HG03521 (cell line): ENCODE measurements at regions not wholly inside any gene's neighbourhood (a gene's known extent, or its start where the extent isn't known, plus 50 kb on each side); places are given as distances from the start of the nearest gene placed in this dataset.
"Not testable (repeated sequence)": the region's sequence is repeated elsewhere in the genome, so short reads cannot be mapped to it uniquely, and the experiment has no call there.

Experiments used
- ATAC-seq: cut with Tn5 transposase; IDR thresholded peaks from one replicate; pipeline ENCODE4 v1.9.1; 2021; ENCODE audit warnings: mild to moderate bottlenecking, moderate library complexity; ENCODE audit not compliant: unreplicated experiment

- not testable (repeated sequence) for ATAC-seq
Measured at GRCh38 chr10:22467393-22467792, 122.1 kb downstream of the SPAG6 start.

DNA sequence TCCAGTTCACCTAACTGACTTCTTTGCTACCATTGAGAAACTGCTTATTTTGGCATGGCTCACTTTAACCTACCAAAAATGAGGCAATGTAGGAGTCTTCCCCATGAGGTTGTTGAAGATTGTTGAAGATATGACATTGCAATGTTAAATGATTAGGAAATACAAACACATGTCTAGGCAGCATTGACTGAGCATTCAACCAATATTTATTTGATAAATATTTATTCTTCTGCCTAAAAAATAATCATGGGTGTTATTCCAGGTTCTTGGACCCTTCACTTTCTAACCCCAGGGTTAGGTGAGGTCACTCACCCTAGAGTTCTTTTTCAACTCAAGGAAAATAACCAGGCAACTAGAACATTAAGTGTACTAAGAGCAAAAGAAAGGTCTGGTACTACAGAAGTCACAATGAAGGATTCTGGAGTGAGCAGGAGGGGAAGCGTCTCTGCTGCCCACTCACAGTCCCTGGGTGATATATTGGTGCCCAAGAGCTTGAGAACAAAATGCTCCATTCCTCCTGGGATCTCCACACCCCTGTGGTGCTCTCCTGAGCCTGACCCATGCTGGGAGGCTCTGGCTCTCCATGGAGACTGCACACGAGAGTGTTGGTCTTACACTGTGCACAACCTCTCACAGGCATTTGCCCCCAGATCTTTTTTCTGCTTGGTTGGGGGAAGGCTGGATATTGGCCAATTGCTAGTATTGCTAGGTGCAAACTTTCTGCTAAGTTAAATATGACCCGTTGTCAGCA lies 123.4 kb downstream of the SPAG6 start:
- ATAC-seq, result no peak

DNA sequence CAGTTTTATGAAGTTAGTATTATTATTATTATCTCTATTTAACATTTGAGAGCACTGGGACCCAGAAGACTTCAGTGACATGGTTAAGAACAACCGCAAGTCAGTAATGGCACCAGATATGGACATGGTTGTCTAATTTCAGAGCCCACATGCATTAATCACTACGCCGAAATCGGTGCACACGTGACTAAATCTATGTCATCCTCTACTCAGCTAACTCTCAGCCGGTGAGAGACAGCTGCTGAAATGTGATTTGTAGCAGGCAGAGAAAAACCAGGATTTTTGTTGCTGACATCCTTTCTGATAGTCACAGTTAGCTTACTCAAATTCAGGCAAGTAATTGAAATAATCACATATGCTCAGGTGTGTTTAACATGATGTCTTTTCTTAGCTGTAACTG lies 127.7 kb downstream of the SPAG6 start:
- no peak for ATAC-seq

- ATAC-seq, result no peak
Measured at GRCh38 chr10:22473459-22473858, 128.2 kb downstream of the SPAG6 start.

GRCh38 chr10:22475651-22476600 lies 130.6 kb downstream of the SPAG6 start:
- no peak for ATAC-seq

GRCh38 chr10:22476601-22477321 lies 131.5 kb downstream of the SPAG6 start:
- no peak for ATAC-seq

DNA sequence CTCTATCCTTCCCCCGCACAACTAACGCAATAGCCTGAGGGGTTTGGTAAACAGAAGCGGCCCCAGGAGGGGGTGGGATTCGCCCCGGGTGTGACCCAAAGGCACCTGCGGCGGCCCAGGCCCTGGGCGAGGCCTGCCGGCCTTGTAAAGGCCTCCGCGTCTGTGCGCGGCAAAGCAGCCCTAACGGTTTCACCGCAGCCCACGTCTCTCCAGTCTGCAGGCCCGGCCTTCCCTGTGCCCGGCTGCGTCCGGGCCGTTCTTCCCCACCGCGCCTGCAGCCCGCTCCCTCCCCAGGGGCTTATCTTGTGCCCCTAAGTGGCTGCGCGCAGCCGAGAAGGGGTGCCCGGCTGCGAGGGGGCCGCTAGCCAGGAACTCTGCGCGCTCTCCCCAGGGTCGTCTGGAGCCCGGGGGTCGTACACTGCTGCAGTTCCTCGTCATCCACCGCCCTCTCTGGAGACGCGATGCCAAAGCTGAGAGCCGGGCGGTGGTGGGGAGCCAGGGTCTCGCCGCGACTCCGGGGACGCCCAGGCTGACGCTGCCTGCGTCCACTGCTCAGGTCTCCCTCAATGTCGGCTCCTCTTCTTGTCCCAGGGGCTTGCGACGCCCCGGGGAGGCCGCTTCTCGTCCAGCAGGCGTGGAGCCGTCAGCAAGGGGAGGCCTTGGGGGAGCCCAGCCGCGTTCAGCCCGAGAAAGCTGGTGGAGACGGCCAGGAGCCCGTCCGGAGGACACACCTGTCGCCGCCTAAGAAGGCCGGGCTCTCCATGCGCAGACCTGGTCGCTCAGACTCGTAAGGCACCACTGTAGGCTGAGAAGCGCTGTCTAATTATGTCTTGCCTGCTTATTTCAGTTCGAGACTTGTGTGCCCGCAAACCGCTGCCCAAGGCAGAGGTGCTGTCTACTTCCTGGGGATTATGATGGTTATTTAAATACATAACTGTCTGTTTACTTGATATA lies 132.3 kb downstream of the SPAG6 start:
- peak; percentile 71 for ATAC-seq

DNA sequence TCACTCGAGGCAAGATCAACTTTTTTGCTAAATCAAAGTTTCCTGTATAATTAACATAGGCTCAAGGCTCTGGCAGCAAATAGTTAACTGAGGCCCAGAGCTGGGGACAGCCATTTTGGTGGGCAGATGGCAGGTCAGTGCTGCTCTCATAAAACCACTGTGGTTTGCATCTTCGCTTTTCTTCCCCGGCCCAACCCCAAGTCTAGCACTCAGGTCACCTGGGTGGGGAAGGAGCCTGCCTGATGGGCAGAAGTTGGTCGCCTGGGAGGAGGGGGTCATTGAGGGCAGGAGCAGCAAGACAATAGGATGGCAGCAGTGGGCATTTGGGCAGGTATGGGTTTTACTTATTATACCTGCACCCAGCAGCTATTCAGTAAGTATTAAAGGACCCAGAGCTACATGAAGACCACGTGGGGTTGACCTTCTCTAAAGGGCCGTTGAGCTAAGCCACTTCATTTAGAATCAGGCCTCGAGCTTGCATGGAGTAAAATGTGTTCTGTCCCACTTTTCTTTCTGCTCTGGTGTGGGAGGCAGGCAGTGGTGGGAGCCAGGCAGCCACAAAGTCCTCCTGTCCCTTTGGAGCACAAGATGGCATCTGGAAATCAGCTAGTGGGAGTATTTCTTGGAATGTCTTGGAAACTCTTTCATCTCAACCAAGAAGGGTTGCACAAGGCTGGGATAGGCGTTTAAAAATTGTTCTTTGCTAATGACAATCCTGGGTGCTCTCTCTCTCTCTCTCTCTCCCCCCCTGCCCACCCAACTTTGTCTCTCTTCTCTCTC lies 133.4 kb downstream of the SPAG6 start:
- ATAC-seq, result no peak

GRCh38 chr10:22479419-22479818 lies 134.1 kb downstream of the SPAG6 start:
- no peak for ATAC-seq

DNA sequence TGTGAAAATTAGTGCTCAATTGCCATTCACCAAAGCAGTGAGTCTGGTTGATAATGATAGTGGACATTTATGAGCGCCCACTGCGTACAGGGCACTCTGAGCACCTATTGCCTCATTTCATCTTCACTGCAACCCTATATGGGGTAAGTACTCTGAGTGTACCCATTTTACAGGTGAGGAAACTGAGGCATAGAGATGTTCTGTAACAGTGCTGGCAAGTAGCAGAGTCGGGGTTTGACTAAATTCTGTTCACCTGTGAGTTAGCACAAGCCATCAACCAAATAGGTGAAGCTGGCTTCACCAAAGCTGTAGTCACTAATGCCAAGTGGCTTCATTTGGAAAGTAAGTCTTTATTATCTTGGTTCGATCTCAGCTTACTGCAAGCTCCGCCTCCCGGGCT lies 135.8 kb downstream of the SPAG6 start:
- no peak for ATAC-seq

GRCh38 chr10:22481687-22482539 lies 136.6 kb downstream of the SPAG6 start:
- no peak for ATAC-seq

DNA sequence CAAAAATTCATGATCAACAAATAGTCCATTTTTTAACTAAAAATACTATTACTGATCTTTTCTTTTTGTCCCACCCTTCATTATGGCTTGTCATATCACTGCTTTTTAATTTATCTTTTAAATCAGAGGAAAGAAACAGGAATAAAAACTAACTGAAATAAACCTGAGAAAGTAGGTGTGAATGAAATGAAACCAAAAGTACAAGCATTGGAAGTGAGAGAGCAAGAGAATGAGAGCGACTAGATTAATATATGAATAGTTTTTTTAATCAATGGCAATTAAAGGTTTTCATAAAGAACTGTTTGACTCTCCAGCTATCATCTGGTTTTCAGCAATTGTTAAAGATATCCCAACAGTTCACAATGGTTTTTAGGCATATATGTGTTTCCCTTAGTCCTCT lies 137.8 kb downstream of the SPAG6 start:
- no peak for ATAC-seq
